ENCODE measurements at regions not wholly inside any gene's neighbourhood (a gene's known extent, or its start where the extent isn't known, plus 50 kb on each side); places are given as distances from the start of the nearest gene placed in this dataset.
"Not testable (repeated sequence)": the region's sequence is repeated elsewhere in the genome, so short reads cannot be mapped to it uniquely, and the experiment has no call there.

GRCh38 chr12:89289720-89290119 lies 62.6 kb downstream of the DUSP6 start:
- no peak for DNase-seq (ENCODE audit: low read depth in 4 of 4, low spot score in 3 of 4)

GRCh38 chr12:89288959-89289358 lies 63.3 kb downstream of the DUSP6 start:
- no peak for DNase-seq (ENCODE audit: low read depth in 4 of 4, low spot score in 3 of 4)

GRCh38 chr12:89286501-89286900 lies 65.8 kb downstream of the DUSP6 start:
- DNase-seq (ENCODE audit: low read depth in 4 of 4, low spot score in 3 of 4): no peak

- no peak for DNase-seq (ENCODE audit: low read depth in 4 of 4, low spot score in 3 of 4)
Measured at GRCh38 chr12:89281539-89281867, 70.8 kb downstream of the DUSP6 start.

- no peak for DNase-seq (ENCODE audit: low read depth in 4 of 4, low spot score in 3 of 4)
Measured at GRCh38 chr12:89280833-89281538, 71.3 kb downstream of the DUSP6 start.

- no peak for DNase-seq (ENCODE audit: low read depth in 4 of 4, low spot score in 3 of 4)
Measured at GRCh38 chr12:89279499-89279898, 72.8 kb downstream of the DUSP6 start.

- DNase-seq (ENCODE audit: low read depth in 4 of 4, low spot score in 3 of 4): no peak
Measured at GRCh38 chr12:89278862-89279261, 73.4 kb downstream of the DUSP6 start.

- no peak for DNase-seq (ENCODE audit: low read depth in 4 of 4, low spot score in 3 of 4)
Measured at GRCh38 chr12:89278169-89278568, 74.1 kb downstream of the DUSP6 start.

GRCh38 chr12:89276860-89277259 lies 75.4 kb downstream of the DUSP6 start:
- DNase-seq (ENCODE audit: low read depth in 4 of 4, low spot score in 3 of 4): no peak

- no peak for DNase-seq (ENCODE audit: low read depth in 4 of 4, low spot score in 3 of 4)
Measured at GRCh38 chr12:89273525-89273924, 78.8 kb downstream of the DUSP6 start.

- DNase-seq (ENCODE audit: low read depth in 4 of 4, low spot score in 3 of 4): no peak
Measured at GRCh38 chr12:89270548-89270947, 81.8 kb downstream of the DUSP6 start.

- no peak for DNase-seq (ENCODE audit: low read depth in 4 of 4, low spot score in 3 of 4)
Measured at GRCh38 chr12:89269174-89269573, 83.1 kb downstream of the DUSP6 start.

GRCh38 chr12:89267404-89267803 lies 84.9 kb downstream of the DUSP6 start:
- no peak for DNase-seq (ENCODE audit: low read depth in 4 of 4, low spot score in 3 of 4)

- DNase-seq (ENCODE audit: low read depth in 4 of 4, low spot score in 3 of 4): not testable (repeated sequence)
Measured at GRCh38 chr12:89266574-89267188, 85.6 kb downstream of the DUSP6 start.

- DNase-seq (ENCODE audit: low read depth in 4 of 4, low spot score in 3 of 4): no peak
Measured at GRCh38 chr12:89264837-89265236, 87.5 kb downstream of the DUSP6 start.

GRCh38 chr12:89263900-89264299 lies 88.4 kb downstream of the DUSP6 start:
- no peak for DNase-seq (ENCODE audit: low read depth in 4 of 4, low spot score in 3 of 4)

GRCh38 chr12:89262855-89263552 lies 89.3 kb downstream of the DUSP6 start:
- DNase-seq (ENCODE audit: low read depth in 4 of 4, low spot score in 3 of 4): no peak

- DNase-seq (ENCODE audit: low read depth in 4 of 4, low spot score in 3 of 4): no peak
Measured at GRCh38 chr12:89261982-89262381, 90.3 kb downstream of the DUSP6 start.

GRCh38 chr12:89260841-89261637 lies 91.3 kb downstream of the DUSP6 start:
- no peak for DNase-seq (ENCODE audit: low read depth in 4 of 4, low spot score in 3 of 4)

GRCh38 chr12:89259821-89260220 lies 92.5 kb downstream of the DUSP6 start:
- DNase-seq (ENCODE audit: low read depth in 4 of 4, low spot score in 3 of 4): no peak

GRCh38 chr12:89258240-89258969 lies 93.9 kb downstream of the DUSP6 start:
- no peak for DNase-seq (ENCODE audit: low read depth in 4 of 4, low spot score in 3 of 4)
